ENCODE measurements at regions not wholly inside any gene's neighbourhood (a gene's known extent, or its start where the extent isn't known, plus 50 kb on each side); places are given as distances from the start of the nearest gene placed in this dataset.

- Histone ChIP-seq H3K27ac (ENCODE audit: low read length) (no peak overlapping the region), H4K20me1 (ENCODE audit: insufficient read depth) (no peaks in the 10 kb centered on the region), H3K9ac (ENCODE audit: low read length) (no peak overlapping the region), H3F3A (ENCODE audit: insufficient read depth, low read length, poor library complexity, severe bottlenecking) (no peaks in the 10 kb centered on the region), H3K27me3 (ENCODE audit: insufficient read depth, low read depth, low read length) (no peaks in the 10 kb centered on the region), H2AFZ (ENCODE audit: low read depth, low read length) (no peak overlapping the region), H3K9me2 (ENCODE audit: insufficient read depth, low read length) (no peaks in the 10 kb centered on the region), H3K79me2 (replicated peaks; ENCODE audit: insufficient read depth, low read length) (no peaks in the 10 kb centered on the region), H3K36me3 (ENCODE audit: insufficient read depth, low read length) (no peaks in the 10 kb centered on the region), H3K4me2 (ENCODE audit: low read length) (no peak overlapping the region), H3K4me3 (ENCODE audit: low read length) (no peak overlapping the region), H3K9me3 (ENCODE audit: low read length) (no peaks in the 10 kb centered on the region)
- no peak for TF ChIP-seq TAF1 (IDR thresholded peaks at IDR 0.05; ENCODE audit: low read depth)
- TF ChIP-seq MXI1 (conservative IDR thresholded peaks at IDR 0.05; ENCODE audit: poor library complexity, severe bottlenecking) = no peak
- TF ChIP-seq REST (IDR thresholded peaks at IDR 0.05; ENCODE audit: borderline replicate concordance) = no peak
- TF ChIP-seq POLR2AphosphoS5 (IDR thresholded peaks at IDR 0.05) = no peak
- no peak for TF ChIP-seq RAD21 (conservative IDR thresholded peaks at IDR 0.05)
- no peak for TF ChIP-seq CTCF (IDR thresholded peaks at IDR 0.05; ENCODE audit: poor library complexity, severe bottlenecking)
- TF ChIP-seq EP300 (conservative IDR thresholded peaks at IDR 0.05; ENCODE audit: poor library complexity, severe bottlenecking) = no peak
- TF ChIP-seq EZH2 (IDR thresholded peaks at IDR 0.05; ENCODE audit: borderline replicate concordance, insufficient read depth, low read length, poor library complexity, severe bottlenecking) = no peak
Observed at GRCh38 chr3:44061268-44061667, 180.4 kb upstream of the TOPAZ1 start.

GRCh38 chr3:44061961-44062360, 179.7 kb upstream of the TOPAZ1 start:
- Histone ChIP-seq H3K9ac (ENCODE audit: low read length) (no peak overlapping the region), H3K4me3 (ENCODE audit: low read length) (no peak overlapping the region), H3K9me3 (ENCODE audit: low read length) (no peaks in the 10 kb centered on the region), H4K20me1 (ENCODE audit: insufficient read depth) (no peaks in the 10 kb centered on the region), H3F3A (ENCODE audit: insufficient read depth, low read length, poor library complexity, severe bottlenecking) (no peaks in the 10 kb centered on the region), H3K9me2 (ENCODE audit: insufficient read depth, low read length) (no peaks in the 10 kb centered on the region), H2AFZ (ENCODE audit: low read depth, low read length) (no peak overlapping the region), H3K4me2 (ENCODE audit: low read length) (no peak overlapping the region), H3K36me3 (ENCODE audit: insufficient read depth, low read length) (no peaks in the 10 kb centered on the region), H3K79me2 (replicated peaks; ENCODE audit: insufficient read depth, low read length) (no peaks in the 10 kb centered on the region), H3K27me3 (ENCODE audit: insufficient read depth, low read depth, low read length) (no peaks in the 10 kb centered on the region), H3K27ac (ENCODE audit: low read length) (no peak overlapping the region)
- TF ChIP-seq EP300 (conservative IDR thresholded peaks at IDR 0.05; ENCODE audit: poor library complexity, severe bottlenecking) (no peak), EZH2 (IDR thresholded peaks at IDR 0.05; ENCODE audit: borderline replicate concordance, insufficient read depth, low read length, poor library complexity, severe bottlenecking) (no peak), RAD21 (conservative IDR thresholded peaks at IDR 0.05) (no peak), MXI1 (conservative IDR thresholded peaks at IDR 0.05; ENCODE audit: poor library complexity, severe bottlenecking) (no peak), REST (IDR thresholded peaks at IDR 0.05; ENCODE audit: borderline replicate concordance) (no peak), TAF1 (IDR thresholded peaks at IDR 0.05; ENCODE audit: low read depth) (no peak), SMC3 (conservative IDR thresholded peaks at IDR 0.05; ENCODE audit: poor library complexity) (no peak), CTCF (IDR thresholded peaks at IDR 0.05; ENCODE audit: poor library complexity, severe bottlenecking) (no peak), POLR2AphosphoS5 (IDR thresholded peaks at IDR 0.05) (no peak)

Measured in neural cell (in vitro differentiated cells).